ENCODE measurements at regions not wholly inside any gene's neighbourhood (a gene's known extent, or its start where the extent isn't known, plus 50 kb on each side); places are given as distances from the start of the nearest gene placed in this dataset.

GRCh38 chr5:174343826-174344225 is 298.3 kb downstream of the NSG2 start:
- intact Hi-C loops (cut with micrococcal nuclease): no loop called here
- no peak overlapping the region for H3K4me3 Mint-ChIP-seq
- H3K36me3 Mint-ChIP-seq: no peaks in the 10 kb centered on the region
- no peaks in the 10 kb centered on the region for H3K4me1 Mint-ChIP-seq
- no CpG with 5 or more reads among the region's 7 CpGs for WGBS (ENCODE audit: insufficient coverage)
- H4K20me1 ChIP-seq (ENCODE audit: insufficient read depth, low read length): no peaks in the 10 kb centered on the region
- no peak overlapping the region for H2AFZ ChIP-seq (ENCODE audit: insufficient read depth, low read depth, low read length, poor library complexity, severe bottlenecking)
- no peaks in the 10 kb centered on the region for H3K9me3 Mint-ChIP-seq
- no peak overlapping the region for H3K4me3 ChIP-seq (replicated peaks in 1 of 3; ENCODE audit: low read depth in 2 of 3, low read length in 3 of 3)
- no peaks in the 10 kb centered on the region for H3K9me3 ChIP-seq (replicated peaks in 1 of 2; ENCODE audit: control insufficient read depth in 1 of 2, insufficient read depth in 1 of 2, low read length in 2 of 2)
- peaks cover 2 to 7% (median 2%) of the 10 kb centered on the region in 3 donors for H3K27me3 Mint-ChIP-seq (ENCODE audit: low read depth in 3 of 3)
- no peak overlapping the region for H3K27ac Mint-ChIP-seq
- H3K36me3 ChIP-seq (replicated peaks in 1 of 2; ENCODE audit: control insufficient read depth in 1 of 2, insufficient read depth in 2 of 2, low read length in 2 of 2): no peaks in the 10 kb centered on the region
- H3K4me1 ChIP-seq (ENCODE audit: control insufficient read depth in 1 of 2, insufficient read depth in 2 of 2, low read length in 2 of 2): no peaks in the 10 kb centered on the region
- H3K9ac ChIP-seq (ENCODE audit: insufficient read depth, low read length, poor library complexity, severe bottlenecking): no peak overlapping the region
- H3K79me2 ChIP-seq (ENCODE audit: insufficient read depth, low read length): no peaks in the 10 kb centered on the region
- H3K27me3 ChIP-seq (ENCODE audit: control insufficient read depth in 2 of 2, insufficient read depth in 2 of 2, low read length in 2 of 2): peaks cover 3 to 4% of the 10 kb centered on the region in 2 donors
- no peak overlapping the region for H3K27ac ChIP-seq (ENCODE audit: low read depth in 1 of 2, low read length in 2 of 2)
- TF ChIP-seq CTCF (IDR thresholded peaks at IDR 0.05): no peak
- DNase-seq: no peak
- H3K4me2 ChIP-seq (replicated peaks; ENCODE audit: extremely low read depth, low read length, poor library complexity, severe bottlenecking): no peak overlapping the region

- no peak overlapping the region for H3K27ac Mint-ChIP-seq
- intact Hi-C loops (cut with micrococcal nuclease): no loop called here
Measured at GRCh38 chr5:174344335-174344734, 298.8 kb downstream of the NSG2 start.

More at GRCh38 chr5:174344335-174344734, 298.8 kb downstream of the NSG2 start:
- Histone ChIP-seq H2AFZ (ENCODE audit: insufficient read depth, low read depth, low read length, poor library complexity, severe bottlenecking) (no peak overlapping the region), H3K9me3 (replicated peaks in 1 of 2; ENCODE audit: control insufficient read depth in 1 of 2, insufficient read depth in 1 of 2, low read length in 2 of 2) (no peaks in the 10 kb centered on the region), H3K4me3 (replicated peaks in 1 of 3; ENCODE audit: low read depth in 2 of 3, low read length in 3 of 3) (no peak overlapping the region), H3K27me3 (ENCODE audit: control insufficient read depth in 2 of 2, insufficient read depth in 2 of 2, low read length in 2 of 2) (peaks cover 3% of the 10 kb centered on the region in 2 donors), H3K4me1 (ENCODE audit: control insufficient read depth in 1 of 2, insufficient read depth in 2 of 2, low read length in 2 of 2) (no peaks in the 10 kb centered on the region), H3K27ac (ENCODE audit: low read depth in 1 of 2, low read length in 2 of 2) (no peak overlapping the region), H3K9ac (ENCODE audit: insufficient read depth, low read length, poor library complexity, severe bottlenecking) (no peak overlapping the region), H4K20me1 (ENCODE audit: insufficient read depth, low read length) (no peaks in the 10 kb centered on the region), H3K4me2 (replicated peaks; ENCODE audit: extremely low read depth, low read length, poor library complexity, severe bottlenecking) (no peak overlapping the region), H3K36me3 (replicated peaks in 1 of 2; ENCODE audit: control insufficient read depth in 1 of 2, insufficient read depth in 2 of 2, low read length in 2 of 2) (no peaks in the 10 kb centered on the region), H3K79me2 (ENCODE audit: insufficient read depth, low read length) (no peaks in the 10 kb centered on the region)
- H3K4me1 Mint-ChIP-seq: no peaks in the 10 kb centered on the region
- no peak overlapping the region for H3K4me3 Mint-ChIP-seq
- no peaks in the 10 kb centered on the region for H3K9me3 Mint-ChIP-seq
- no peak for DNase-seq
- H3K27me3 Mint-ChIP-seq (ENCODE audit: low read depth in 3 of 3): peaks cover 0 to 7% (median 2%) of the 10 kb centered on the region in 3 donors
- WGBS (ENCODE audit: insufficient coverage): 86% methylated on average over 4 of the region's 4 CpGs
- no peak for TF ChIP-seq CTCF (IDR thresholded peaks at IDR 0.05)
- no peaks in the 10 kb centered on the region for H3K36me3 Mint-ChIP-seq

Measured in CD14-positive monocyte (primary cell).